ENCODE measurements at regions not wholly inside any gene's neighbourhood (a gene's known extent, or its start where the extent isn't known, plus 50 kb on each side); places are given as distances from the start of the nearest gene placed in this dataset.

DNA sequence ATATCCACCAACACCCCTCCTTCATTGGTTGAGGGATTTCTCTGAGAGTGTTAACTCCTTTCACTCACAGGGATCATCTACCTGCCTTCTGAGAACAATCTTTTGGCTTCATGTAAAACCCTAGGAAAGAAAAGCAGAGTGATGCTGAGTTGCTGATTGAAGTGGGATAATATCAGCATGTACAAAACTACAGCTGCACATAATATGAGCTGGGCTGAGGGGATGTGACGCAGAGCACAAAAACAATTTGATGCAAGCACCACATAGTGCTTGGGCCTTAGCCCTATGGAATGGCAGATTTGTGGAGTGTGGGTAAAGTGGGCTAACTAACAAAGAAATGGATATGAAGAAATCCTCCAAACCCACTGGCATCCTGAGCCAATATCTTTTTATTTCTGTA lies 267.6 kb upstream of the KCNH8 start:
- no peak for DNase-seq

DNA sequence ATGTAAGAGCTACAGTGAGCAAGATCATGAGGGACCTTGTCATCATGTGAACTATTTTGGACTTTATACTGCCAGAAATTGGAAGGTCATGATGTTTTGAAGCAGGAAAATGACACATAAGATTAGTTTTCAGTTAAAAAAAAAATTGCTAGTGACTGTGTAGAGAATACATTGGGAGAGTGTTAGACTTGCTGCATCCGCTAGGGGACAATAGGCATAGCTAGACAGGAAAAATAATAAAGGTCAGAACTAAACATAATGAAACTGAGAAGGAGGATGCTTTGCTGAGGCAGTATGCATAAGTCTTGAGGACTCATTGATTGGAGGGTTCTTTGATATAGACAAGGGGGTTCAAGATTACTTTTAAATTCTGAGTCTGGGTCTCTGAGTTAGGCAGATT lies 275.8 kb upstream of the KCNH8 start:
- no peak for DNase-seq

GRCh38 chr3:18870642-18871041 lies 277.7 kb upstream of the KCNH8 start:
- no peak for DNase-seq

DNA sequence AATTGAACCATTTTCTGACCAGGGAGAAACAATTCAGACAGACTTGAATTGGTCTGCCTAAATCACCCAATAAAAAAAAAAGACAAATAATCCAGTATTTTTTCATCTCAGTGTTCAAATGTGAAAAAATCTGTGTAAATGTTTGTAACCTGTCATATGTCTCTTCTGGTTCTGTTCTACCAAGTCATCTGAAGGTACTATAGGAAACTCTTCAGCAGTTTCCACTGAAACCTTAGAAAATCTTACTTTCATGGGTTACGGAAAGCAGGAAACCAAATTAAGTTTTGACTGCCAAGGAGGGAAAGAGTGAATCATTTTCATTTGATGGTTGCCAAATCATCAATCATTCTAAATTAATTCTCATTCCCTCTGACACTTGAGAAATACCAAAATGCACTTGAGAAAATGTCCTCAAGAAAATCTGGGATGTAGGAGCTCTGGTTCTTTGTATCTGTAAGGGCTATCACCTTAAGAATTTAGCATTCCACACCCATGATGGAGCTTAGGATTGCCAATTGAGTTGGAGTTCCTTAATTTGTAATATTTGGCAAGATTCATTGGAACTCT lies 278.2 kb upstream of the KCNH8 start:
- no peak for DNase-seq

- DNase-seq = no peak
These were observed 279.2 kb upstream of the KCNH8 start for GRCh38 chr3:18868911-18869689.

GRCh38 chr3:18866899-18867298 lies 281.4 kb upstream of the KCNH8 start:
- DNase-seq = no peak

DNA sequence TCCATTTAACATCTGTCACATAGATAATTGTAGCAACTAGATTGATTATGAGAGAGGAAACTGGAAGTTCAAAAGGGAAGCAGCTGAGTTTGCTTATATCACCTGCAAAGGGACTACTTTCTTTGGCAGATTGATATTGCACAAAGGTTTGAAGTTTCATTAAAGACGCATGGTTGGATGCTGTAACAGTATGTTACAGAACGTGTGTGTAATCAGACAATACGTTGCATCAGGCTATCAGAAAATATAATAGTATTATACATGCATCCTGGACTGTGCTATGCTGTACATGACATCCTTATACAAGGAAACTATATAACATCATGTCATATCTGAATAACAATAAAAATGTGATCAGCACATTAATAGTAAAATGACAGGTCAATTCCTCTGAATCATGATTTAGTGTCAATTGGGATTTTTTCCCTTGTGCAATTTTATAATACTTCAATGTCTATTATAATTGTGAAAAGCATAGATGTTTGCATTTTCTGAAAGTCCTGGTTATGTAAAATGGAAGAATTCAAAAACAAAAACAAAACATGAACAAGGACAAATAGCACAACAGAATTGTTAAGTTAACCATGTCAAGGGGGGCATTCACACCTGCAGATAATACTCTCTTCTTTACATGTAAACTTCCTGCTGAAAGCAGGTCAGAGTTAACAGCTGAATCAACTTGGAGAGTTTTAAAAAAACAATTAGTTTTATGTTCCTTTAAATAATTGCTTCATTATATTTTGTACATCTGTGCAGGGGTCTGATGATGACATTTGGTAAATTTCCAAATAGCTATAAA lies 283.2 kb upstream of the KCNH8 start:
- no peak for DNase-seq

- no peak for DNase-seq
These were observed 286.2 kb upstream of the KCNH8 start for GRCh38 chr3:18862077-18862476.

GRCh38 chr3:18861137-18861536 lies 287.2 kb upstream of the KCNH8 start:
- DNase-seq = no peak

- no peak for DNase-seq
These were observed 295.0 kb upstream of the KCNH8 start for GRCh38 chr3:18853269-18853668.

DNA sequence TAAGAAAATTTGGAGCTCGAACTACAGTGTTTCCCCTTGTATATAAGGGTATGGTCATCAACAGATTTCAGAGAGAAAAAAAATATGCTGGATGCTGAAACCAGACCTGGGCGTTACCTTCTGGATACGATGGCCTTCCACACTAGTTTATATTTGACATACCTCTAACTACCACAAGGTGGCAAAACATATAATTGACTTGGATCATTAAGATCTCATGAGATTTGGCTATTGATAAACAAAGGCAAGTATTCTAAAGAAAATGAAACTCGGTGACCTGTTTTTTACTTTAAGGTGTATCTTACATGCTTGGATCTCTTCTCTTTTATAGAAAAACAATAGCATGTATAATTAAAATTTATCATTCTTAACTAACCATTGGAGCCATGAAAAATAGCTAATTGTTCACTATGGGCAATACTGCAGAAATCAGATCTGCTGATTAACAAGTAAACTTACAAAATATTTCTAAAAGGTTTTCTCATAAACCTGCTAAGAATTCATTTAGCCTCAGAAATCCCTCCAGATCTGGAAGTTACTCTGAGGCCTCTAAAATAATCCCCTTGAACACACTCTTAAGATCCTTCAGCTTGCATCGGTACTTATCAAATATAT lies 300.6 kb upstream of the KCNH8 start:
- no peak for DNase-seq

- no peak for DNase-seq
These were observed 304.3 kb upstream of the KCNH8 start for GRCh38 chr3:18843983-18844382.

DNA sequence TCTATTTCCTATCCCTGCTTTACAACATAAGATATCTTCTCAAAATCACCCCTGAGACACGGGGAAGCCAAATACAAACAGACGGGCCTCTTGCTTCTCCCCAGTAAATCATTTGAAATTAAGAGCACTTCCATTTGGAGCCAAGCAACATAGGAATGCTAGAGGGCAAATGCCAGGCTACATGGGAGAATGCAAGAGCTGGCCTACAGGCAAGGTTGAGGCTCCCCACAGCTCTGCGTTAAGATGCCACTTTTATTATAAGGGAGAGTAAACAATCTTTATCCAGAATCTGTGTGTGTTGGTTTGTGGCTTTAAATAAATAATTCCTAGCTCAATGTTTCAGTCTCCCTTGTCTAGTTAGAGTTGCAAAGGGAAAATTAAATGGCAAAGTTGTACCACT lies 305.1 kb upstream of the KCNH8 start:
- no peak for DNase-seq

- peak; percentile 8 for DNase-seq
These were observed 306.6 kb upstream of the KCNH8 start for GRCh38 chr3:18841422-18842343.

DNA sequence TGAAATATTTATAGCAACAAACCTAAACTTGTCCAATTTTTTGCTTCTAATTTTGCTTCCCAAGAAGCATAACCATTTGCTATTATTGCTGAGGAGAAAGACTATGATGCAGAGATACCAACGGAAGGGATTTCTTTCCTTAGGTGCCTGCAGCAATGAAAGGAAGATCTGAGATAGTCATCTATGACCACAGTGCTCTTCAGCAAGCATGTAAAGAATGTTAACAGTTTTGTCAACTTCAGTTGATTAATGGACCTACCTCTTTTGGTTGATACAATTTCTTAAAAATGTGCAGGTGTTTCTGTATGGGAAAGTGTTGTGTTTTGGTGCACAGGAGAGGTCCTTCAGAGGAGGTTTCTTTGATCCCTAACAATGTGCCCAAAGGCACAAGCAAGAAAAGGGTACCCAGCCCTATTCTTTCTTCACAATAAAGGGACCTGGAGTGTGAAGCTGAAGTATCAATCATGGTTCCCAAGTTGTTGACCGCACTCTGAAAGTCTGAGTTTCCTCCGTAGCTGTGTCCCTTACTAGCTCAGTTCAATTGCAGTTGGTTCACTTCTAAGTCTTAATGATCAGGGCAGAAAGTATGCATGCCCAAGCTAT lies 307.7 kb upstream of the KCNH8 start:
- DNase-seq = no peak

DNA sequence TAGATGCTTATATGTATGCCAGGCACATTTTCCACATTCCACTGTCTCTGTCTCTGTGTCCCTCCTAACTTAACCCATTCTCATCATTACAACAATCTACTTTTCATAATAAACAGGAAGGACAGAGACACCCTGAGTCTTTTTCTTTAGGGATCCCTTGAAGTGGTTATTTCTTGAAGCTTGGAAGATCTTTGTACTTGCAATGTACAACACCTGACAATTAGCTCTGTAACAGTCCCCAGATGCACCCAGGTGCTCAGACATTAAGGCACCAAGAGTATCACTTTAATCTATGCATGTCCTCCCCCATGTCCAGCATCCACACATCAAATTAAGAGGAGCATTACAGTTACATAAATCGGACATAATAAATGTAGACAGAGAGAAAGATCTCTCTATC lies 309.6 kb upstream of the KCNH8 start:
- no peak for DNase-seq

DNA sequence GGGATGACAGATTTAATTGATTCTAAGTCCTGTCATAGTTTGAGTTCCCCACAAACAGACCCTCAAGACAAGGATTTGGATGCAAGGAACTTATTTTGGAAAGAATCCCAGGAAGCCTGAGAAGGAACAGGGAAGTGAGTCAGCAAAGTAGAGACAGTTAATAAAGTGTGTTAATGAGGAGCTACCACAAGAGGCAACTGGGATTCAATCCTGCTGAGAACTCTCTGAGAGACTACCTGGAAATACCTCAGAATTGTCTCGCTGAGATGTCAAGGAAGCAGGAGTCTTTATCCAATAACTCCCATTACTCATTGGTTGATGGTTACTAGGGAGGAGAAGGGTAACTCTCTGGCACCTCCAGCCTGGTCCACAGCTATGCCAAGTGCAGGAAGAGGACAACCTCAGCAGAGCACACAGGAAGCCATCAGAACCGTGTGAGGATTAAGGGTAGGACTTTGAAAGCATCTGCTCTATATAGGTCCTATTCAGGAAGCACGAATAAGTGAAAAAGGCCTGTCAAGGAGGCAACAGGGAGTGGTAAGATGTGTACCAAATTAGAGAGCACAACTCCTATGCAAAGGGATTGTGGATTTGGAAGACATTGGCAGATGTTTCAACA lies 311.1 kb upstream of the KCNH8 start:
- peak; percentile 4 for DNase-seq

DNA sequence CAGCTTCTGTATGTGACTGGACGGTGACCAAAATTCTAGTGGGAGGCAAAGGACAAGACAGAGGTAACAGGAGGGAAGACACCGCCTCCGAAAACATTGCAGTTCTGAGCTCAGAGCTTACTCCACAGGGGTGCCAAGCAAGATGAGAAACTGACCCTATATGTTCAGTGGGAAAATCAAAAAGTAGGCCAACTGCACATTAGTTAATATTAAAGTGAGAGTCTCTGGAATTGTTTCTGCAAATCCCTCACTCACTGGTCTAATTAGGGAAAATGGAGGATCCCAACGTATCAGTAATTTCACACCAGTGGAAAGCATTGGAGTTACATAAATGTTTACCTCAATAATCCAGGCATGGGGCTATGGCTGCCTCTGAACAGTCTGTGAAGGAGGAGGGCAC lies 313.3 kb upstream of the KCNH8 start:
- DNase-seq = no peak

GRCh38 chr3:18830087-18830486 lies 318.2 kb upstream of the KCNH8 start:
- DNase-seq = no peak

- DNase-seq = no peak
These were observed 319.7 kb upstream of the KCNH8 start for GRCh38 chr3:18828637-18829036.

DNA sequence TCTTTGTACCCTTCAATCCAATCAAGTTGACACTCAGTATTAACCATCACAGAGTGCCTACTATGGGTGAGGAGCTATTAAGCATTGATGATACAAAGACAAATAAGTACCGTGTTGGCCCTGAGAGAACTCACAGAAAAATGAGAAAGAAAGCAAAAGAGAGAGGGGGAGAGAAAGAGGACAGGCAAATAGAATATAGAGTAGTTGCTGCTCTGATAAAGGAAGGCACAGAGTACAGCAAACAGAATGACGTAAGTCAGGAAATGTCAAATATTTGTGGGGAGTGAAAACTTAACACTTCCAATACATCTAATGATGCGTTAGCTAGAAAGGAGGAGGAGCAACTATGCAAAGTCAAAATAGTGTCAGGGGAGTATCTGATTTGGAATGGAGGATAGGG lies 320.6 kb upstream of the KCNH8 start:
- DNase-seq = no peak
